ENCODE measurements at regions not wholly inside any gene's neighbourhood (a gene's known extent, or its start where the extent isn't known, plus 50 kb on each side); places are given as distances from the start of the nearest gene placed in this dataset.

GRCh38 chr1:209249785-209250440, 333.6 kb upstream of the CAMK1G start:
- no peak for DNase-seq

- DNase-seq = no peak
Measured at GRCh38 chr1:209250861-209251636, 332.5 kb upstream of the CAMK1G start.

GRCh38 chr1:209256766-209257350, 326.7 kb upstream of the CAMK1G start:
- no peak for DNase-seq

GRCh38 chr1:209257454-209257853, 326.1 kb upstream of the CAMK1G start:
- DNase-seq = no peak

- DNase-seq = no peak
Measured at GRCh38 chr1:209260136-209260535, 323.4 kb upstream of the CAMK1G start.

GRCh38 chr1:209262631-209263030, 320.9 kb upstream of the CAMK1G start:
- DNase-seq = no peak

- DNase-seq = no peak
Measured at GRCh38 chr1:209265301-209265700, 318.2 kb upstream of the CAMK1G start.

- DNase-seq = no peak
Measured at GRCh38 chr1:209266590-209267205, 316.8 kb upstream of the CAMK1G start.

GRCh38 chr1:209267968-209268367, 315.5 kb upstream of the CAMK1G start:
- no peak for DNase-seq

GRCh38 chr1:209268479-209268878, 315.0 kb upstream of the CAMK1G start:
- no peak for DNase-seq

GRCh38 chr1:209276321-209276720, 307.2 kb upstream of the CAMK1G start:
- DNase-seq = no peak

GRCh38 chr1:209277662-209278061, 305.9 kb upstream of the CAMK1G start:
- no peak for DNase-seq

- no peak for DNase-seq
Measured at GRCh38 chr1:209291715-209292114, 291.8 kb upstream of the CAMK1G start.

- DNase-seq = no peak
Measured at GRCh38 chr1:209302779-209303568, 280.5 kb upstream of the CAMK1G start.

GRCh38 chr1:209304166-209304565, 279.3 kb upstream of the CAMK1G start:
- no peak for DNase-seq

GRCh38 chr1:209305221-209305954, 278.1 kb upstream of the CAMK1G start:
- DNase-seq = no peak

GRCh38 chr1:209307846-209308245, 275.7 kb upstream of the CAMK1G start:
- DNase-seq = no peak

GRCh38 chr1:209309198-209309597, 274.3 kb upstream of the CAMK1G start:
- no peak for DNase-seq

- DNase-seq = no peak
Measured at GRCh38 chr1:209311770-209312169, 271.7 kb upstream of the CAMK1G start.

- no peak for DNase-seq
Measured at GRCh38 chr1:209316929-209317328, 266.6 kb upstream of the CAMK1G start.

- DNase-seq = no peak
Measured at GRCh38 chr1:209318181-209319056, 265.1 kb upstream of the CAMK1G start.
